Adrenal gland (tissue), 5 donors: ENCODE measurements at regions not wholly inside any gene's neighbourhood (a gene's known extent, or its start where the extent isn't known, plus 50 kb on each side); places are given as distances from the start of the nearest gene placed in this dataset.

Experiments
- POLR2A ChIP-seq, 2 donors: fragments of 450-650 bp; IDR thresholded peaks; one replicate each; pipeline ENCODE4 v1.6.1; 2017; ENCODE audit warnings: antibody characterized with exemption in 2 of 2, mild to moderate bottlenecking in 2 of 2, moderate library complexity in 1 of 2
- TF ChIP-seq, protein P1 (sequence below), 6 experiments: fragments of 450-650 bp in 4 of 6; fragments of 200-600 bp in 2 of 6; sonication (generic) in 1 of 6; IDR thresholded peaks; 1 replicate in 5 of 6; 2 replicates in 1 of 6; pipeline versions ENCODE4 v1.5.1 to v1.8.0; 2016 to 2021; ENCODE audit warnings: antibody characterized with exemption in 6 of 6, mild to moderate bottlenecking in 2 of 6, moderate library complexity in 1 of 6
- donor health status: DM: no; HTN: no; CAD: no.

DNA sequence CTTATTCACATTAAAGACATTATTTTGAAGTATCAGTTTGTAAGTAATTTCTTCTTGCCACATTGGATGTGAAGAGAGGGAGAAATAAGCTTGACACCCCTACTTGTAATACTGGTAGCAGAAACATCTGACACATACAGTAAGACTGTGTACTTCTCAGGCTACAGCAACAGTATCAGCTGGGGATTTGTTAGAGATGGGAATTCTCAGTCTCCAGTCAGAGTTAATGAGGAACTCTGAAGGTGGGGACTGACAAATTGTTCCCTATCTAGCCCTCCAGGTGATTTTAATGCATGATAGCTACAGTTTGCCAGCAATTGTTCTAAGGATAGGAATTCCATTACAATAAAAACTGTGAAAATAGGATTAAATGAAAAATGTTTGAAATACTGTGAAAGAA is 524.8 kb downstream of the PRR16 start:
- TF ChIP-seq POLR2A (IDR thresholded peaks at IDR 0.05), result no peak
- TF ChIP-seq, protein P1, sequence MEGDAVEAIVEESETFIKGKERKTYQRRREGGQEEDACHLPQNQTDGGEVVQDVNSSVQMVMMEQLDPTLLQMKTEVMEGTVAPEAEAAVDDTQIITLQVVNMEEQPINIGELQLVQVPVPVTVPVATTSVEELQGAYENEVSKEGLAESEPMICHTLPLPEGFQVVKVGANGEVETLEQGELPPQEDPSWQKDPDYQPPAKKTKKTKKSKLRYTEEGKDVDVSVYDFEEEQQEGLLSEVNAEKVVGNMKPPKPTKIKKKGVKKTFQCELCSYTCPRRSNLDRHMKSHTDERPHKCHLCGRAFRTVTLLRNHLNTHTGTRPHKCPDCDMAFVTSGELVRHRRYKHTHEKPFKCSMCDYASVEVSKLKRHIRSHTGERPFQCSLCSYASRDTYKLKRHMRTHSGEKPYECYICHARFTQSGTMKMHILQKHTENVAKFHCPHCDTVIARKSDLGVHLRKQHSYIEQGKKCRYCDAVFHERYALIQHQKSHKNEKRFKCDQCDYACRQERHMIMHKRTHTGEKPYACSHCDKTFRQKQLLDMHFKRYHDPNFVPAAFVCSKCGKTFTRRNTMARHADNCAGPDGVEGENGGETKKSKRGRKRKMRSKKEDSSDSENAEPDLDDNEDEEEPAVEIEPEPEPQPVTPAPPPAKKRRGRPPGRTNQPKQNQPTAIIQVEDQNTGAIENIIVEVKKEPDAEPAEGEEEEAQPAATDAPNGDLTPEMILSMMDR (IDR thresholded peaks at IDR 0.05), result no peak
